Keratinocyte (primary cell): ENCODE measurements at regions not wholly inside any gene's neighbourhood (a gene's known extent, or its start where the extent isn't known, plus 50 kb on each side); places are given as distances from the start of the nearest gene placed in this dataset.
A peak's percentile ranks its signal among the peaks of the same experiment; 100 is the strongest.

Experiments
- DNase-seq: peaks from one replicate; pipeline ENCODE4 v3.0.0-alpha.2; 2011; ENCODE audit warnings: low read depth, missing footprints, low spot score
- FAIRE-seq: peaks from 2 replicates; lab custom pipeline; 2011; peaks lifted over from hg19 to GRCh38; lab: Jason Lieb, UNC
- H2AFZ ChIP-seq: 2 replicates; pipeline ENCODE4 v1.6.0; 2012; ENCODE audit warnings: low read length, control low read depth, inconsistent platforms; ENCODE audit not compliant: control insufficient read depth
- H3K27ac ChIP-seq: 2 replicates; pipeline ENCODE4 v1.5.1; 2011; ENCODE audit warnings: low read length; ENCODE audit not compliant: control insufficient read depth, insufficient read depth
- H3K27me3 ChIP-seq: 3 replicates; pipeline ENCODE4 v1.6.0; 2011; ENCODE audit warnings: low read length; ENCODE audit not compliant: control insufficient read depth, insufficient read depth; ENCODE audit errors: extremely low read depth
- H3K36me3 ChIP-seq, 2 experiments: 2 replicates in 1 of 2; 3 replicates in 1 of 2; pipeline ENCODE4 v1.5.1; 2011; ENCODE audit warnings: low read length in 2 of 2, mild to moderate bottlenecking in 1 of 2; ENCODE audit not compliant: control insufficient read depth in 2 of 2, insufficient read depth in 2 of 2; ENCODE audit errors: extremely low read depth in 1 of 2
- H3K4me1 ChIP-seq: 3 replicates; pipeline ENCODE4 v1.5.1; 2011; ENCODE audit warnings: low read length; ENCODE audit not compliant: control insufficient read depth, insufficient read depth; ENCODE audit errors: extremely low read depth
- H3K4me2 ChIP-seq: 3 replicates; pipeline ENCODE4 v1.6.0; 2011; ENCODE audit warnings: low read depth, low read length; ENCODE audit not compliant: control insufficient read depth, insufficient read depth; ENCODE audit errors: extremely low read depth
- H3K4me3 ChIP-seq, 3 experiments: fragments of 200-600 bp in 1 of 3; sonication (generic) in 1 of 3; 2 replicates in 2 of 3; 3 replicates in 1 of 3; pipeline ENCODE4 v1.5.1; 2011 to 2016; ENCODE audit warnings: low read length in 3 of 3, mild to moderate bottlenecking in 3 of 3, control low read depth in 2 of 3, inconsistent platforms in 1 of 3, low read depth in 1 of 3, mixed read lengths in 1 of 3, mixed run types in 1 of 3, moderate library complexity in 1 of 3; ENCODE audit not compliant: control insufficient read depth in 2 of 3, insufficient read depth in 2 of 3; ENCODE audit errors: extremely low read depth in 1 of 3
- H3K79me2 ChIP-seq: 2 replicates; pipeline ENCODE4 v1.6.0; 2012; ENCODE audit warnings: low read length; ENCODE audit not compliant: control insufficient read depth, insufficient read depth
- H3K9ac ChIP-seq: 3 replicates; pipeline ENCODE4 v1.6.0; 2011; ENCODE audit warnings: low read length; ENCODE audit not compliant: control insufficient read depth, insufficient read depth; ENCODE audit errors: extremely low read depth
- H3K9me1 ChIP-seq: 3 replicates; pipeline ENCODE4 v1.6.0; 2011; ENCODE audit warnings: low read length; ENCODE audit not compliant: control insufficient read depth, insufficient read depth; ENCODE audit errors: extremely low read depth
- H3K9me3 ChIP-seq: 2 replicates; pipeline ENCODE4 v1.5.1; 2012; ENCODE audit warnings: low read depth, low read length; ENCODE audit not compliant: control insufficient read depth
- H4K20me1 ChIP-seq: 3 replicates; pipeline ENCODE4 v1.6.0; 2011; ENCODE audit warnings: low read length; ENCODE audit not compliant: control insufficient read depth, insufficient read depth; ENCODE audit errors: extremely low read depth
- EZH2 ChIP-seq: IDR thresholded peaks from one replicate; pipeline ENCODE4 v1.6.1; 2012; ENCODE audit warnings: inconsistent platforms, mild to moderate bottlenecking, low read length, moderate library complexity
- dilution Hi-C: fragments of 300-500 bp; cut with MboI; formaldehyde crosslinking; loops from one replicate; pipeline ENCODE4 v1.7.0; 2020; ENCODE audit warnings: low sequenced_read_pairs; ENCODE audit not compliant: extremely low pct_ligation_motif_present
- TF ChIP-seq, protein P1 (sequence below), 3 experiments: IDR thresholded peaks in 1 of 3; conservative IDR thresholded peaks in 1 of 3; optimal IDR thresholded peaks in 1 of 3; 2 replicates in 2 of 3; 3 replicates in 1 of 3; pipeline versions ENCODE3 to v1.5.1; 2011; ENCODE audit warnings: low read length in 3 of 3, mild to moderate bottlenecking in 3 of 3, moderate library complexity in 2 of 3, control low read depth in 1 of 3, inconsistent platforms in 1 of 3; ENCODE audit not compliant: insufficient read depth in 2 of 3; ENCODE audit errors: extremely low read depth in 1 of 3

DNA sequence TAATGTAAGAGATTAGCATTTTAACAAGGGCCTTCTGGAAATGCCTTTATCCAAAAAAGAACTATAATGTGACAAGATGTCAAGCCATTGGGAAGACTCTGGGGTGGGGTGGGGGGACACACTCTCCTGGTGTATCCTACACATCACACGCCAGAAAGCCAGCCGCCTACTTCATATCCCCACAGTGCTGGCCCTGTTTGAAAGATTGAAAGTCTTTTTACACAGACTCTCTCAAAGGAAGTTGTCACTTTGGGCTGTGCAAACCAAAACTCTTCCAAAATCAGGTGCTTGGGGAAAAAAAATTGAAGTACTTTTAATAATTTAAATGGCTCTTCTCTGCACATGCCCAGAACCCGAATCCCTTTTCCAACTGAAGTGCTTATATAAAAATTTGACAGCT, 666.7 kb downstream of the BCL11A start:
- no peak overlapping the region for H3K4me2 ChIP-seq
- no peak overlapping the region for H3K27ac ChIP-seq
- H3K36me3 ChIP-seq: no peaks in the 10 kb centered on the region
- H3K79me2 ChIP-seq: no peaks in the 10 kb centered on the region
- no peaks in the 10 kb centered on the region for H4K20me1 ChIP-seq
- no peak for DNase-seq
- TF ChIP-seq, protein P1, sequence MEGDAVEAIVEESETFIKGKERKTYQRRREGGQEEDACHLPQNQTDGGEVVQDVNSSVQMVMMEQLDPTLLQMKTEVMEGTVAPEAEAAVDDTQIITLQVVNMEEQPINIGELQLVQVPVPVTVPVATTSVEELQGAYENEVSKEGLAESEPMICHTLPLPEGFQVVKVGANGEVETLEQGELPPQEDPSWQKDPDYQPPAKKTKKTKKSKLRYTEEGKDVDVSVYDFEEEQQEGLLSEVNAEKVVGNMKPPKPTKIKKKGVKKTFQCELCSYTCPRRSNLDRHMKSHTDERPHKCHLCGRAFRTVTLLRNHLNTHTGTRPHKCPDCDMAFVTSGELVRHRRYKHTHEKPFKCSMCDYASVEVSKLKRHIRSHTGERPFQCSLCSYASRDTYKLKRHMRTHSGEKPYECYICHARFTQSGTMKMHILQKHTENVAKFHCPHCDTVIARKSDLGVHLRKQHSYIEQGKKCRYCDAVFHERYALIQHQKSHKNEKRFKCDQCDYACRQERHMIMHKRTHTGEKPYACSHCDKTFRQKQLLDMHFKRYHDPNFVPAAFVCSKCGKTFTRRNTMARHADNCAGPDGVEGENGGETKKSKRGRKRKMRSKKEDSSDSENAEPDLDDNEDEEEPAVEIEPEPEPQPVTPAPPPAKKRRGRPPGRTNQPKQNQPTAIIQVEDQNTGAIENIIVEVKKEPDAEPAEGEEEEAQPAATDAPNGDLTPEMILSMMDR (optimal IDR thresholded peaks at IDR 0.05 in 1 of 3, IDR thresholded peaks at IDR 0.05 in 1 of 3, conservative IDR thresholded peaks at IDR 0.05 in 1 of 3; ENCODE audit: extremely low read depth in 1 of 3, insufficient read depth in 2 of 3, low read length in 3 of 3): no peak
- TF ChIP-seq EZH2: no peak
- H2AFZ ChIP-seq: no peak overlapping the region
- H3K4me3 ChIP-seq: no peak overlapping the region
- dilution Hi-C loops: no loop called here
- H3K27me3 ChIP-seq: no peaks in the 10 kb centered on the region
- H3K9me3 ChIP-seq: no peaks in the 10 kb centered on the region
- no peaks in the 10 kb centered on the region for H3K9me1 ChIP-seq
- no peak overlapping the region for H3K9ac ChIP-seq
- no peaks in the 10 kb centered on the region for H3K4me1 ChIP-seq
- FAIRE-seq: no peak

DNA sequence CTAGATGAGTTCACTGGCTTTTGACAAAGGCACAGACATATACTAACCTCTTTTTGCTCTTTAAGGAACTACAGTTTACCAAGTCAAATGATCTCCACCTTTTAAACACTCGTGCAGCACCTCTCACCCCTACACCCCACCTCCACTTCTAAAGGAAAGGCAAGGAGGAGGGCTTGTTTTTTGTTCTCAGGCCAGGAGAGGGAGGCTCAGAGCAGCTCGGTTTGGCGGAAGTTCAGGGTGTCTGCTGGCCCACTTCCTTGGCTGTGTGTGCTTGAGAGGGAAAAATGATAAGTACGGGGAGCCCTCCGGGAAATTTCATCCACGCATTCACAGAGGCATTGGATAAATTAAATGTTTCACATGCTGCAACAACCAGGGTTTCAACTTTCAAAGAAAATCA, 667.9 kb downstream of the BCL11A start:
- no peak for TF ChIP-seq EZH2
- TF ChIP-seq, protein P1 (optimal IDR thresholded peaks at IDR 0.05 in 1 of 3, IDR thresholded peaks at IDR 0.05 in 1 of 3, conservative IDR thresholded peaks at IDR 0.05 in 1 of 3; ENCODE audit: extremely low read depth in 1 of 3, insufficient read depth in 2 of 3, low read length in 3 of 3): peak in 1 of 3 experiments; percentile 19

More for the DNA sequence above, 667.9 kb downstream of the BCL11A start:
- no peak for FAIRE-seq
- H4K20me1 ChIP-seq: no peaks in the 10 kb centered on the region
- H3K9ac ChIP-seq: no peak overlapping the region
- no peaks in the 10 kb centered on the region for H3K36me3 ChIP-seq
- no peaks in the 10 kb centered on the region for H3K9me3 ChIP-seq
- H3K27ac ChIP-seq: no peak overlapping the region
- H2AFZ ChIP-seq: peak overlapping the region; percentile 22
- dilution Hi-C loops: no loop called here
- no peak overlapping the region for H3K4me3 ChIP-seq
- H3K27me3 ChIP-seq: no peaks in the 10 kb centered on the region
- no peaks in the 10 kb centered on the region for H3K79me2 ChIP-seq
- H3K4me2 ChIP-seq: no peak overlapping the region
- no peaks in the 10 kb centered on the region for H3K4me1 ChIP-seq
- DNase-seq: no peak
- no peaks in the 10 kb centered on the region for H3K9me1 ChIP-seq
